IMR-90 (cell line): ENCODE measurements at regions not wholly inside any gene's neighbourhood (a gene's known extent, or its start where the extent isn't known, plus 50 kb on each side); places are given as distances from the start of the nearest gene placed in this dataset.

ENCODE experiments used
- ATAC-seq: fragments of 200-7000 bp; cut with Tn5 transposase; 2 replicates; pipeline ENCODE4 v1.9.1; 2020; ENCODE audit warnings: low read depth, mild to moderate bottlenecking, moderate library complexity
- BruUV-seq: library from RNA; stranded (reverse); fragments of 400-500 nt; replicated peaks from 2 replicates; lab custom pipeline; 2021; lab: Mats Ljungman, UMichigan
- CTCF ChIA-PET: fragments of 300-600 bp; formaldehyde crosslinking; extraction: SDS; loops from one replicate; lab custom pipeline; 2021; ENCODE audit warnings: antibody characterized with exemption; lab: Yijun Ruan, JAX
- POLR2A ChIA-PET: fragments of 300-600 bp; sonication (Branson Sonifier 250); formaldehyde crosslinking; loops from one replicate; lab custom pipeline; 2022; ENCODE audit warnings: antibody characterized with exemption; ENCODE audit not compliant: unreplicated experiment; lab: Charles Lee
- DNase-seq: peaks from one replicate; pipeline ENCODE4 v3.0.0; 2013
- H2AFZ ChIP-seq: replicated peaks from 2 replicates; pipeline ENCODE3; 2013; ENCODE audit warnings: low read length, mild to moderate bottlenecking; ENCODE audit not compliant: poor library complexity
- H2AK5ac ChIP-seq: 2 replicates; pipeline ENCODE4 v1.6.1; 2013; ENCODE audit warnings: low read depth, low read length, inconsistent platforms
- H2AK9ac ChIP-seq: replicated peaks from 2 replicates; pipeline ENCODE3; 2013; ENCODE audit warnings: mild to moderate bottlenecking, low read depth, low read length, moderate library complexity; ENCODE audit not compliant: poor library complexity
- H2BK120ac ChIP-seq: 2 replicates; pipeline ENCODE4 v1.6.1; 2013; ENCODE audit warnings: low read depth, low read length, inconsistent platforms
- H2BK15ac ChIP-seq: 3 replicates; pipeline ENCODE4 v1.6.1; 2013; ENCODE audit warnings: low read depth, low read length, inconsistent platforms
- H2BK20ac ChIP-seq: 2 replicates; pipeline ENCODE4 v1.6.1; 2013; ENCODE audit warnings: low read depth, mild to moderate bottlenecking, inconsistent platforms, low read length, moderate library complexity
- H2BK5ac ChIP-seq: 2 replicates; pipeline ENCODE4 v1.6.1; 2013; ENCODE audit warnings: mild to moderate bottlenecking, low read depth, low read length, inconsistent platforms; ENCODE audit not compliant: poor library complexity, severe bottlenecking
- H3K14ac ChIP-seq: replicated peaks from 2 replicates; pipeline ENCODE4 v1.6.1; 2013; ENCODE audit warnings: low read depth, low read length, inconsistent platforms
- H3K18ac ChIP-seq: 2 replicates; pipeline ENCODE4 v1.6.1; 2013; ENCODE audit warnings: low read depth, low read length, control low read depth
- H3K23ac ChIP-seq: 2 replicates; pipeline ENCODE4 v1.6.1; 2013; ENCODE audit warnings: low read depth, low read length, inconsistent platforms
- H3K27ac ChIP-seq: 2 replicates; pipeline ENCODE4 v1.5.1; 2013; ENCODE audit warnings: mild to moderate bottlenecking, control low read depth, low read length; ENCODE audit not compliant: insufficient read depth
- H3K27me3 ChIP-seq: 2 replicates; pipeline ENCODE4 v1.6.1; 2013; ENCODE audit warnings: low read length; ENCODE audit not compliant: control insufficient read depth, insufficient read depth
- H3K36me3 ChIP-seq: 2 replicates; pipeline ENCODE4 v1.6.1; 2013; ENCODE audit warnings: low read length, mixed read lengths; ENCODE audit not compliant: control insufficient read depth, insufficient read depth
- H3K4ac ChIP-seq: 2 replicates; pipeline ENCODE4 v1.6.1; 2013; ENCODE audit warnings: low read depth, low read length, inconsistent platforms
- H3K4me1 ChIP-seq: 2 replicates; pipeline ENCODE4 v1.6.1; 2013; ENCODE audit warnings: low read length, mixed read lengths; ENCODE audit not compliant: control insufficient read depth, insufficient read depth
- H3K4me2 ChIP-seq: 2 replicates; pipeline ENCODE4 v1.6.1; 2013; ENCODE audit warnings: low read depth, mild to moderate bottlenecking, control low read depth, low read length, moderate library complexity
- H3K4me3 ChIP-seq: 2 replicates; pipeline ENCODE4 v1.5.1; 2013; ENCODE audit warnings: low read depth, mild to moderate bottlenecking, control low read depth, low read length, moderate library complexity; ENCODE audit not compliant: insufficient read depth
- H3K56ac ChIP-seq: 2 replicates; pipeline ENCODE4 v1.6.1; 2013; ENCODE audit warnings: low read length, inconsistent platforms; ENCODE audit not compliant: insufficient read depth; ENCODE audit errors: extremely low read depth
- H3K79me1 ChIP-seq, 2 experiments: 2 replicates each; pipeline ENCODE4 v1.6.1; 2013; ENCODE audit warnings: low read length in 2 of 2, inconsistent platforms in 1 of 2, low read depth in 1 of 2
- H3K9ac ChIP-seq: 2 replicates; pipeline ENCODE4 v1.6.1; 2013; ENCODE audit warnings: low read depth, low read length, control low read depth
- H3K9me1 ChIP-seq: 2 replicates; pipeline ENCODE4 v1.6.1; 2013; ENCODE audit warnings: low read length, inconsistent platforms; ENCODE audit not compliant: insufficient read depth
- H3K9me3 ChIP-seq: 2 replicates; pipeline ENCODE4 v1.6.1; 2013; ENCODE audit warnings: low read length; ENCODE audit not compliant: control insufficient read depth, insufficient read depth
- H4K20me1 ChIP-seq: 2 replicates; pipeline ENCODE4 v1.6.1; 2013; ENCODE audit warnings: low read length, inconsistent platforms; ENCODE audit not compliant: insufficient read depth
- H4K5ac ChIP-seq: 2 replicates; pipeline ENCODE4 v1.6.1; 2013; ENCODE audit warnings: mild to moderate bottlenecking, low read depth, low read length, control low read depth
- H4K8ac ChIP-seq, 2 experiments: 2 replicates each; pipeline ENCODE4 v1.6.1; 2013; ENCODE audit warnings: low read depth in 2 of 2, low read length in 2 of 2, control low read depth in 1 of 2, inconsistent platforms in 1 of 2
- H4K91ac ChIP-seq: 2 replicates; pipeline ENCODE4 v1.6.1; 2013; ENCODE audit warnings: low read depth, low read length, inconsistent platforms; ENCODE audit not compliant: insufficient read depth
- BHLHE40 ChIP-seq: fragments of 150-350 bp; IDR thresholded peaks from 2 replicates; pipeline ENCODE4 v1.6.1; 2016; ENCODE audit warnings: mild to moderate bottlenecking, low read depth, low read length
- CEBPB ChIP-seq: IDR thresholded peaks from 2 replicates; pipeline ENCODE4 v1.6.1; 2012; ENCODE audit warnings: low read depth, low read length, improper control_type of control experiment
- CTCF ChIP-seq: conservative IDR thresholded peaks from 2 replicates; pipeline ENCODE4 v1.5.1; 2012; ENCODE audit warnings: mild to moderate bottlenecking, low read depth, low read length, improper control_type of control experiment
- FOS ChIP-seq: fragments of 150-350 bp; IDR thresholded peaks from 2 replicates; pipeline ENCODE4 v1.6.1; 2016; ENCODE audit warnings: low read depth, low read length
- MAFK ChIP-seq: IDR thresholded peaks from 2 replicates; pipeline ENCODE4 v1.6.1; 2012; ENCODE audit warnings: low read depth, low read length, improper control_type of control experiment
- MAZ ChIP-seq: IDR thresholded peaks from 2 replicates; pipeline ENCODE4 v1.6.1; 2012; ENCODE audit warnings: low read depth, mild to moderate bottlenecking, low read length, improper control_type of control experiment, moderate library complexity, borderline replicate concordance
- MXI1 ChIP-seq: IDR thresholded peaks from 2 replicates; pipeline ENCODE4 v1.6.1; 2012; ENCODE audit warnings: low read depth, mild to moderate bottlenecking, low read length, moderate library complexity, borderline replicate concordance
- NFE2L2 ChIP-seq: fragments of 150-350 bp; IDR thresholded peaks from 2 replicates; pipeline ENCODE4 v1.6.1; 2016; ENCODE audit warnings: low read depth, mild to moderate bottlenecking, low read length
- POLR2A ChIP-seq: IDR thresholded peaks from 2 replicates; pipeline ENCODE4 v1.6.1; 2012; ENCODE audit warnings: mild to moderate bottlenecking, low read depth, low read length
- RCOR1 ChIP-seq: IDR thresholded peaks from 2 replicates; pipeline ENCODE4 v1.6.1; 2012; ENCODE audit warnings: mild to moderate bottlenecking, low read length, improper control_type of control experiment; ENCODE audit not compliant: insufficient replicate concordance
- RFX5 ChIP-seq: IDR thresholded peaks from 2 replicates; pipeline ENCODE4 v1.8.0; 2012; ENCODE audit warnings: low read depth, mild to moderate bottlenecking, low read length, moderate library complexity
- SMC3 ChIP-seq: fragments of 150-350 bp; IDR thresholded peaks from 2 replicates; pipeline ENCODE4 v1.6.1; 2016; ENCODE audit warnings: low read depth, mild to moderate bottlenecking, antibody characterized with exemption, low read length, moderate library complexity
- WGBS, 2 experiments: methylation state at CpG; one replicate each; pipeline versions ENCODE4 v1.1.5 to v1.1.7; 2013; ENCODE audit warnings: missing lambda C conversion rate in 2 of 2; ENCODE audit not compliant: insufficient read length in 1 of 2; ENCODE audit errors: extremely low coverage in 2 of 2; 5-methylcytosine and 5-hydroxymethylcytosine counted together
- dilution Hi-C: fragments of 300-500 bp; cut with HindIII; formaldehyde crosslinking; loops from one replicate; pipeline ENCODE4 v1.14.3; 2018; ENCODE audit warnings: low sequenced_read_pairs; ENCODE audit not compliant: unreplicated experiment
- in situ Hi-C: fragments of 300-500 bp; cut with MboI; formaldehyde crosslinking; loops from 3 replicates; pipeline ENCODE4 v1.14.3; 2019; ENCODE audit warnings: low sequenced_read_pairs, inconsistent platforms, mixed read lengths
- intact Hi-C: fragments of 100-400 bp; cut with micrococcal nuclease; formaldehyde crosslinking; loops from 2 replicates; pipeline ENCODE4 v1.10.0; 2022
- TF ChIP-seq, protein P1 (sequence below): fragments of 150-350 bp; IDR thresholded peaks from 2 replicates; pipeline ENCODE4 v1.6.1; 2016; ENCODE audit warnings: low read depth, mild to moderate bottlenecking, low read length, moderate library complexity, borderline replicate concordance

DNA sequence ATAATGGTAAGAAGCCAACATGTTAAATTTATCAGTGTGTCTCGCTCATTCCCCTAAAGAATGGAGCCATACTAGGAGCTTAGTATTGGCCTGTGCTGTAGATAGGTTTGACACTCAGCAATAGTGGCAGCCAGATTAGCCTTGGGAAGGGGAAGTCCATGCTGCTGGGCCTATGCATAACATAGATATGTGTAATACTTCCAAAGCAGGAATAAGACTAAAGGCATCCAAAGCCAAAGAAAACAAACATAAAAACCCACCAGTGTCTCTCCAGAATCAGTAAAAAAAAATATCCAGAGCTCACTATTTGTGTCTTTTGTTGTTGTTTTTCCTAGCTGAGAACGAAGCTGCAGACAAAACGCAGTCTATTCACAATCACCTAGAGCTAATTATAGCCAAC, 104.2 kb upstream of the STXBP5 start:
- H3K9ac ChIP-seq: no peak overlapping the region
- H4K5ac ChIP-seq: peak overlapping the region; percentile 19; the same call in 1 of the 2 replicates
- no peak overlapping the region for H2AK9ac ChIP-seq
- H4K8ac ChIP-seq: peak overlapping the region in 1 of 2 experiments; percentile 64; a peak in 1 of 4 replicates
- dilution Hi-C loops (no loop called here), intact Hi-C loops (loop anchor here (5.0 kb wide), 1 partner anchor 188 kb away; no protein-coding TSS in a partner anchor), in situ Hi-C loops (no loop called here)
- no peak overlapping the region for H3K4ac ChIP-seq
- ATAC-seq (peak; percentile 99), DNase-seq (peak; percentile 93)
- no peak overlapping the region; the same call in 1 of the 2 replicates for H3K4me2 ChIP-seq
- no peak overlapping the region; the same call in 1 of the 2 replicates for H3K56ac ChIP-seq
- H2AK5ac ChIP-seq: no peak overlapping the region
- no TSS peak for BruUV-seq
- ChIA-PET CTCF (interaction anchor here (0.7 kb wide), 1 partner anchor 31 kb away, joined by 3 read pairs; no protein-coding TSS in a partner anchor), POLR2A (no interaction called here)
- 0 out of 2 replicates have a peak overlapping the region, but pooled peaks have one; percentile 44 for H3K14ac ChIP-seq
- no peak overlapping the region for H3K23ac ChIP-seq
- no peak for TF ChIP-seq MAFK
- no peak for TF ChIP-seq POLR2A
- TF ChIP-seq, protein P1, sequence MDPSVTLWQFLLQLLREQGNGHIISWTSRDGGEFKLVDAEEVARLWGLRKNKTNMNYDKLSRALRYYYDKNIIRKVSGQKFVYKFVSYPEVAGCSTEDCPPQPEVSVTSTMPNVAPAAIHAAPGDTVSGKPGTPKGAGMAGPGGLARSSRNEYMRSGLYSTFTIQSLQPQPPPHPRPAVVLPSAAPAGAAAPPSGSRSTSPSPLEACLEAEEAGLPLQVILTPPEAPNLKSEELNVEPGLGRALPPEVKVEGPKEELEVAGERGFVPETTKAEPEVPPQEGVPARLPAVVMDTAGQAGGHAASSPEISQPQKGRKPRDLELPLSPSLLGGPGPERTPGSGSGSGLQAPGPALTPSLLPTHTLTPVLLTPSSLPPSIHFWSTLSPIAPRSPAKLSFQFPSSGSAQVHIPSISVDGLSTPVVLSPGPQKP: no peak
- TF ChIP-seq RCOR1: no peak
- 0 out of 2 replicates have a peak, but pooled peaks have one; percentile 43 for TF ChIP-seq CEBPB
- TF ChIP-seq MAZ: no peak
- no peak for TF ChIP-seq NFE2L2
- TF ChIP-seq SMC3: no peak
- TF ChIP-seq RFX5: no peak
- TF ChIP-seq FOS: peak; percentile 51; the same call in 1 of the 2 replicates
- no peak for TF ChIP-seq MXI1
- TF ChIP-seq CTCF: no peak
- TF ChIP-seq BHLHE40: no peak
- no peak overlapping the region for H3K4me3 ChIP-seq
- no peaks in the 10 kb centered on the region for H3K27me3 ChIP-seq
- no peaks in the 10 kb centered on the region for H3K79me1 ChIP-seq
- H2BK15ac ChIP-seq: peak overlapping the region; percentile 12; the same call in 1 of the 3 replicates
- H4K91ac ChIP-seq: no peak overlapping the region
- H2BK120ac ChIP-seq: peak overlapping the region; percentile 78
- H3K18ac ChIP-seq: peak overlapping the region; percentile 80; the same call in 1 of the 2 replicates
- H3K27ac ChIP-seq: no peak overlapping the region
- no peaks in the 10 kb centered on the region for H3K36me3 ChIP-seq
- H3K9me1 ChIP-seq: peaks cover 4% of the 10 kb centered on the region; the same call in 1 of the 2 replicates
- H3K9me3 ChIP-seq: no peaks in the 10 kb centered on the region
- WGBS, 2 experiments: no CpG with 5 or more reads among the region's 3 CpGs
- peak overlapping the region; percentile 65; the same call in 1 of the 2 replicates for H2BK20ac ChIP-seq
- no peak overlapping the region for H2AFZ ChIP-seq
- H2BK5ac ChIP-seq: peak overlapping the region; percentile 84
- H3K4me1 ChIP-seq: peaks cover 5% of the 10 kb centered on the region
- H4K20me1 ChIP-seq: no peaks in the 10 kb centered on the region
